Skeletal muscle satellite cell (primary cell): ENCODE measurements at regions not wholly inside any gene's neighbourhood (a gene's known extent, or its start where the extent isn't known, plus 50 kb on each side); places are given as distances from the start of the nearest gene placed in this dataset.
A peak's percentile ranks its signal among the peaks of the same experiment; 100 is the strongest.
"Not testable (repeated sequence)": the region's sequence is repeated elsewhere in the genome, so short reads cannot be mapped to it uniquely, and the experiment has no call there.

Source experiments
- H3K27me3 ChIP-seq: 2 replicates; pipeline ENCODE4 v1.7.0; 2013; ENCODE audit warnings: low read length; ENCODE audit not compliant: control insufficient read depth, insufficient read depth
- H3K36me3 ChIP-seq: 2 replicates; pipeline ENCODE4 v1.7.0; 2013; ENCODE audit warnings: mild to moderate bottlenecking, control low read depth, low read length; ENCODE audit not compliant: insufficient read depth
- H3K4me1 ChIP-seq: 2 replicates; pipeline ENCODE4 v1.7.0; 2013; ENCODE audit warnings: low read length; ENCODE audit not compliant: control insufficient read depth, insufficient read depth
- H3K4me2 ChIP-seq: 2 replicates; pipeline ENCODE4 v1.7.0; 2013; ENCODE audit warnings: mild to moderate bottlenecking, low read length
- H3K4me3 ChIP-seq: 2 replicates; pipeline ENCODE4 v1.7.0; 2013; ENCODE audit warnings: low read length
- H3K9ac ChIP-seq: 2 replicates; pipeline ENCODE4 v1.7.0; 2013; ENCODE audit warnings: mild to moderate bottlenecking, low read depth, low read length, moderate library complexity
- H3K9me3 ChIP-seq: replicated peaks from 2 replicates; pipeline ENCODE4 v1.7.0; 2013; ENCODE audit warnings: mild to moderate bottlenecking, control low read depth, low read length

GRCh38 chr7:26989897-26990670 is 105.7 kb downstream of the HOXA1 start:
- no peaks in the 10 kb centered on the region for H3K9me3 ChIP-seq
- H3K4me3 ChIP-seq, result no peak overlapping the region
- no peaks in the 10 kb centered on the region for H3K36me3 ChIP-seq
- no peak overlapping the region for H3K4me2 ChIP-seq
- no peaks in the 10 kb centered on the region for H3K27me3 ChIP-seq
- no peak overlapping the region for H3K9ac ChIP-seq
- no peaks in the 10 kb centered on the region for H3K4me1 ChIP-seq

- Histone ChIP-seq H3K4me2 (no peak overlapping the region), H3K9ac (no peak overlapping the region), H3K27me3 (no peaks in the 10 kb centered on the region), H3K4me1 (no peaks in the 10 kb centered on the region), H3K9me3 (no peaks in the 10 kb centered on the region), H3K4me3 (no peak overlapping the region), H3K36me3 (no peaks in the 10 kb centered on the region)
Measured at GRCh38 chr7:26988836-26989374, 106.9 kb downstream of the HOXA1 start.

DNA sequence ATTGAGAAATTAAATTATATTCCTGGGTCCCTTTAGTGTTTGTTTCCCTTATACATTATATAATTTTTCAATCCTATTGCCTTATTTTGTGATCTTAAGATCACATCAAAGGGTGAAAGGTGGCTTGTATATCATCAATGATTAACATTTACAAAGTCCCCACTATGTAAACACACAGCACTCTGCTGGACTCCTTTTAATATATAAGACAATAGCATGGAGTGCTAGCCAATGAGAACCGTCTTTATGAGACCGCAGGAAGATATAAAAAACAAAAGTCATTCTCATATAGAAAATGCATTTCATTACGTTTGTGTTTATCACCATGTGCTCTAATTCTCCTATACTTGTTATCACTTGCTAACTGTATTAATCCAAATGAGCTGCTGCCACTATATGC is 108.5 kb downstream of the HOXA1 start:
- no peak overlapping the region for H3K9ac ChIP-seq
- H3K36me3 ChIP-seq, result no peaks in the 10 kb centered on the region
- no peak overlapping the region for H3K4me2 ChIP-seq
- H3K4me1 ChIP-seq, result no peaks in the 10 kb centered on the region
- no peaks in the 10 kb centered on the region for H3K9me3 ChIP-seq
- no peak overlapping the region for H3K4me3 ChIP-seq
- H3K27me3 ChIP-seq, result no peaks in the 10 kb centered on the region

DNA sequence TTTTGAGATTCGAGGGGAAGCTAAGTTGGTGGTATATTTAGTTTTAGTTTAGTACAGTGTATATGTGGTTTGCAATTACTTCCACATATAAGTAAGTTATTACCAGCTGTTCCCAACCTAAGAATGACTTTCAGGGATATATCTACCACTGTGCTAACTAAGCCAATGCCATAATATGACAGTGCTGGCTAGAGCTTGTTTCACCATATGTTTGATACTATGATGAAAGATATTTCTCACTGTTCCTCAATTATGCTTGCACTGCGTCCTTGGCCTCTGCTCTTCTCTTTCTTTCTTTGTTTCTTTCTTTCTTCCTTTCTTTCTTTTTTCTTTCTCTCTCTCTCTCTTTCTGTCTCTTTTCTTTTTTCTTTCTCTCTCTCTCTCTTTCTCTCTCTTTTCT is 113.8 kb upstream of the SKAP2 start:
- Histone ChIP-seq H3K4me3 (no peak overlapping the region), H3K9me3 (no peaks in the 10 kb centered on the region), H3K4me2 (no peak overlapping the region), H3K36me3 (no peaks in the 10 kb centered on the region), H3K9ac (no peak overlapping the region), H3K27me3 (no peaks in the 10 kb centered on the region), H3K4me1 (no peaks in the 10 kb centered on the region)

DNA sequence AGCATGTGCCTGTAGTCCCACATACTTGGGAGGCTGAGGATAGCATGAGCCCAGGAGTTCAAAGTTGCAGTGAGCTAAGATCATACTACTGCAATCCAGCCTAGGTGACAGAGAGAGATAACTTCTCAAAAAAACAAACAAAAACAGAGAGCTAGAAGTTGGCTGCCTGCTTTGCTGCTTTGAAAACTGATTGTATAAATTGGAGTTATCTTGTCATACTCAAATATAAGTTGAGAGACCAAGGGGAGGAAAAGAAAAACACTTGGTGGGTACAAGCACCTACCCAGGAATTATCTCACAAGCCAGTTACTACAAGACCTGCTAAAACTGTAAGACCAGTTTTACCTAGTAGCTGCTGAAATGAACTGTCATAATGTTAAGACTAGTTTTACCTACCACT is 112.5 kb upstream of the SKAP2 start:
- Histone ChIP-seq H3K9me3 (no peaks in the 10 kb centered on the region), H3K36me3 (no peaks in the 10 kb centered on the region), H3K4me2 (no peak overlapping the region), H3K27me3 (no peaks in the 10 kb centered on the region), H3K4me1 (no peaks in the 10 kb centered on the region), H3K4me3 (no peak overlapping the region), H3K9ac (no peak overlapping the region)

GRCh38 chr7:26971924-26972323 is 107.5 kb upstream of the SKAP2 start:
- H3K27me3 ChIP-seq, H3K4me3 ChIP-seq, H3K4me1 ChIP-seq, H3K9ac ChIP-seq, H3K36me3 ChIP-seq, H3K9me3 ChIP-seq, H3K4me2 ChIP-seq: not testable (repeated sequence)

GRCh38 chr7:26965724-26966123 is 101.3 kb upstream of the SKAP2 start:
- Histone ChIP-seq H3K27me3 (no peaks in the 10 kb centered on the region), H3K4me1 (no peaks in the 10 kb centered on the region), H3K36me3 (no peaks in the 10 kb centered on the region), H3K9me3 (no peaks in the 10 kb centered on the region), H3K4me3 (no peak overlapping the region), H3K4me2 (no peak overlapping the region), H3K9ac (no peak overlapping the region)

DNA sequence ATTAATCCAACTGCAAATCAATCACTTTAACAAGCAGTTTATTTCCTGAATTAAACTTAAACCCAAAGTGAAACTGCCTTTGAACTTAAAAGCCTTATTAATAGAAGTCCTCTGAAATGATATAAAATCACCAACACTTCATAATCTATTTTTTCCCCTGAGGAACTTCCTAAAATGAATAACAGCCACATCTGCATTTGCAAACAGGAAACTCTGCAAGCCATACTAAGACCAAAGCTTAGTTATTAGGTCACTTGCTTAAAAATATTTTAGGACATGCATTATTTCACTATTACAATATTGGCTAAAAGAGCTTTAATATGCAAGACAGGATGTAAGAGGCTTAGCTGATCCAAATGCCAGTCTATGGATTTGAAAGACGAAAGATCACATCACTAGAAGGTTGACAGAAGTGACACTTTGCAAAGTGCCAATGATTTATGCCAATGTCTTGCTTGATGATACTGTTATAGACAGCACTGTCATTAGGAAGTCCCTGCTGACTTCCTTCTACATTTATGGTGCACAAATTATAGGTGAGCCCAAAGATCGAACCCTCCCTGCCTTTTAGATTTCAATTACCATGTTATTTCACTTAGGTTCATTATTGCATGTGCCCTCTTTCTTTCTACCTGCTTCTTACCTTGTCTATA is 99.9 kb upstream of the SKAP2 start:
- Histone ChIP-seq H3K9me3 (no peaks in the 10 kb centered on the region), H3K36me3 (no peaks in the 10 kb centered on the region), H3K9ac (no peak overlapping the region), H3K4me1 (peaks cover 11% of the 10 kb centered on the region), H3K27me3 (no peaks in the 10 kb centered on the region), H3K4me3 (no peak overlapping the region), H3K4me2 (no peak overlapping the region)

DNA sequence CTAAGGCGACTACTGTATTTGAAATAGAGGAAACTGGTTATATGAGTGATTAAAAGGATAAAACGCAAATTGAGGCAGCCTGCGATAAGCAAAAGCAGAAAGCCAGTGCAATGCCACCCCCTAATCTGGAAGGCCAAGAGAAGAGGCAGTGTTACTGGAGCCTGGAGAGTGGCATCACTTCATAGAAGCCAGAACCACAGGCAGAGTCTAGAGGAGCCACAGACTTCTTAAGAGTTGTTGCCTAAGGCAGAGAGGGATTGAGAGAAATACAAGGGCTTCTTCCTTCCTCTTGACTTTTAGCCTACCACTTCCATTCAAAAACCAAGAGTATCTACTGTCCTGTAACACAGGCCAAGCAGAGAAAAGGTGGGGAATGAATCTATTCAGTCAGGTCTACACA is 94.9 kb upstream of the SKAP2 start:
- H3K4me1 ChIP-seq, result peaks cover 23% of the 10 kb centered on the region
- peak overlapping the region; percentile 26 for H3K4me3 ChIP-seq
- no peaks in the 10 kb centered on the region for H3K9me3 ChIP-seq
- H3K36me3 ChIP-seq, result no peaks in the 10 kb centered on the region
- peak overlapping the region; percentile 49 for H3K4me2 ChIP-seq
- peak overlapping the region; percentile 55 for H3K9ac ChIP-seq
- no peaks in the 10 kb centered on the region for H3K27me3 ChIP-seq

DNA sequence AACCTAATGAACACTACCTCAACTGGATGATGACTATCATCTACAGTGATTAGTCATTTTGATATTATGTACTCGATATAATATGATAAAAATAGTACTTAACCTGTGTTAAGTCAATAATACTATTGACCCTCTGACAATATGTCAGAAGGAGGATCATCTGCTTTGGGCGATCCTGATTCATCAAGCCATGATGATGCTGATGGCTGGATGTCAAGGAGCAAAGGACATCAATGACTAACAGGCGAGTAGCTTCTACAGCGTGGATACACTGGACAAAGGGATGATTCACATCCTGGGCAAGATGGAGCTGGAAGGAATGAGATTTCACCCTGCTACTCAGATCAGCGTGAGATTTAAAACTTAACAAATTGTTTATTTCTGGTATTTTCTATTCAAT is 94.4 kb upstream of the SKAP2 start:
- H3K9me3 ChIP-seq, result no peaks in the 10 kb centered on the region
- H3K4me2 ChIP-seq, result peak overlapping the region; percentile 49
- no peaks in the 10 kb centered on the region for H3K27me3 ChIP-seq
- H3K9ac ChIP-seq, result peak overlapping the region; percentile 55
- H3K36me3 ChIP-seq, result no peaks in the 10 kb centered on the region
- H3K4me1 ChIP-seq, result peaks cover 23% of the 10 kb centered on the region
- H3K4me3 ChIP-seq, result no peak overlapping the region

DNA sequence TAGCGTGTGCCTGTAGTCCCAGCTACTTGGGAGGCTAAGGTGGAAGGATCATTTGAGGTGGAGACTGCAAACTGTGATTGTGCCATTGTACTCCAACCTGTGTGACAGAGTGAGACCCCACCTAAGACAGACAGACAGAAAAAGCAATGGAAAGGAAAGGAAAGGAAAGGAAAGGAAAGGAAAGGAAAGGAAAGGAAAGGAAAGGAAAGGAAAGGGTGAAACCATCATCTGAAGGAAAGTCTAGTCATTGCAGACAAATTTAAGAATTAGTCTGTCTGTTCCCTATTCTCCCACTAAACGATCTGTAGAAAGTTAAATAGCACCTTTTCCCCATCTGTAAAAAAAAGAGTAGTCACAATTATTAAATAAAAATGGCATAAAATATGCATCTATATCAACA is 91.1 kb upstream of the SKAP2 start:
- Histone ChIP-seq H3K9me3 (no peaks in the 10 kb centered on the region), H3K4me1 (peaks cover 23% of the 10 kb centered on the region), H3K4me2 (no peak overlapping the region), H3K36me3 (no peaks in the 10 kb centered on the region), H3K27me3 (no peaks in the 10 kb centered on the region), H3K9ac (no peak overlapping the region), H3K4me3 (no peak overlapping the region)

- H3K9me3 ChIP-seq, result no peaks in the 10 kb centered on the region
- peaks cover 18% of the 10 kb centered on the region for H3K4me1 ChIP-seq
- H3K36me3 ChIP-seq, result no peaks in the 10 kb centered on the region
- H3K27me3 ChIP-seq, result no peaks in the 10 kb centered on the region
- no peak overlapping the region for H3K4me2 ChIP-seq
- H3K4me3 ChIP-seq, result no peak overlapping the region
- H3K9ac ChIP-seq, result no peak overlapping the region
Measured at GRCh38 chr7:26954951-26955350, 90.6 kb upstream of the SKAP2 start.
